GM23338 (cell line): ENCODE measurements at regions not wholly inside any gene's neighbourhood (a gene's known extent, or its start where the extent isn't known, plus 50 kb on each side); places are given as distances from the start of the nearest gene placed in this dataset.

Experiments
- EZH2 ChIP-seq: fragments of 200-600 bp; sonication (generic); IDR thresholded peaks from one replicate; pipeline ENCODE4 v1.8.0; 2017; ENCODE audit warnings: antibody characterized with exemption, mild to moderate bottlenecking, low read depth; ENCODE audit not compliant: unreplicated experiment
- EZH2phosphoT487 ChIP-seq: fragments of 200-600 bp; sonication (generic); IDR thresholded peaks from one replicate; pipeline ENCODE4 v1.8.1; 2018; ENCODE audit warnings: antibody characterized with exemption; ENCODE audit not compliant: unreplicated experiment
- JUNB ChIP-seq: IDR thresholded peaks from one replicate; pipeline ENCODE4 v1.6.1; 2016; ENCODE audit warnings: antibody characterized with exemption; ENCODE audit not compliant: unreplicated experiment
- TF ChIP-seq, protein P1 (sequence below), 2 experiments: fragments of 200-600 bp in 1 of 2; sonication (generic) in 1 of 2; conservative IDR thresholded peaks; 2 replicates each; pipeline versions ENCODE4 v1.5.1 to v1.6.1; 2016 to 2017; ENCODE audit warnings: antibody characterized with exemption in 2 of 2, low read depth in 2 of 2, mild to moderate bottlenecking in 2 of 2, moderate library complexity in 1 of 2
- TF ChIP-seq, protein P2 (sequence below): fragments of 250-450 bp; sonication (Bioruptor Pico); IDR thresholded peaks from 2 replicates; pipeline ENCODE4 v1.5.0; 2020; ENCODE audit warnings: mild to moderate bottlenecking, moderate library complexity

DNA sequence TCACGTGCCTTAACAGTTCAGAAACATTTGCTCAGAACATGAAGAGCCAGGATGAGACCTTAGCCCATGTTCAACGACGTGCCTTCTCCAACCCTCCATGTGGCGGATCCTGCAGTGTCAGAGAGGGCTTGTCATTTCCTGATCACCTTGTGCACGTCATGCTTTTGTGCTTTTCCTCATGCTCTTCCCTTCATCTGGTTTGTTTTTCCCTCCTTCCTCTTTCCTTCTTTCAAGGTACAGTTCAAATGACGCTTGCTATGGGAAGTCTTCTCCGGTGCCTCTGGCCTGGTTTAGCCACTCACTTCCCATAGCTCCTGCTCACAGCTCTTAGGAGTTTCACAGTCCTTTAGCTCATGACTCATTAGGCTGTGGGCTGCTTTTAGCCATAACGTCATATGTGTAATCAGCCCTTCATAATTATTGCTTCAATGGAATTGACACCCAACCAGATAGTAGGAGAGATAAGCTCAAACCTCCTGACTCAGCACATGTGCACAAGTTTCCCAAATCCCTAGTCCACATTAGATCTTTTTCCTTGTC lies 102.7 kb upstream of the CNKSR3 start:
- TF ChIP-seq, protein P1, sequence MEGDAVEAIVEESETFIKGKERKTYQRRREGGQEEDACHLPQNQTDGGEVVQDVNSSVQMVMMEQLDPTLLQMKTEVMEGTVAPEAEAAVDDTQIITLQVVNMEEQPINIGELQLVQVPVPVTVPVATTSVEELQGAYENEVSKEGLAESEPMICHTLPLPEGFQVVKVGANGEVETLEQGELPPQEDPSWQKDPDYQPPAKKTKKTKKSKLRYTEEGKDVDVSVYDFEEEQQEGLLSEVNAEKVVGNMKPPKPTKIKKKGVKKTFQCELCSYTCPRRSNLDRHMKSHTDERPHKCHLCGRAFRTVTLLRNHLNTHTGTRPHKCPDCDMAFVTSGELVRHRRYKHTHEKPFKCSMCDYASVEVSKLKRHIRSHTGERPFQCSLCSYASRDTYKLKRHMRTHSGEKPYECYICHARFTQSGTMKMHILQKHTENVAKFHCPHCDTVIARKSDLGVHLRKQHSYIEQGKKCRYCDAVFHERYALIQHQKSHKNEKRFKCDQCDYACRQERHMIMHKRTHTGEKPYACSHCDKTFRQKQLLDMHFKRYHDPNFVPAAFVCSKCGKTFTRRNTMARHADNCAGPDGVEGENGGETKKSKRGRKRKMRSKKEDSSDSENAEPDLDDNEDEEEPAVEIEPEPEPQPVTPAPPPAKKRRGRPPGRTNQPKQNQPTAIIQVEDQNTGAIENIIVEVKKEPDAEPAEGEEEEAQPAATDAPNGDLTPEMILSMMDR (conservative IDR thresholded peaks at IDR 0.05; ENCODE audit: low read depth in 2 of 2) = no peak
- no peak for TF ChIP-seq EZH2
- no peak for TF ChIP-seq EZH2phosphoT487
- TF ChIP-seq, protein P2, sequence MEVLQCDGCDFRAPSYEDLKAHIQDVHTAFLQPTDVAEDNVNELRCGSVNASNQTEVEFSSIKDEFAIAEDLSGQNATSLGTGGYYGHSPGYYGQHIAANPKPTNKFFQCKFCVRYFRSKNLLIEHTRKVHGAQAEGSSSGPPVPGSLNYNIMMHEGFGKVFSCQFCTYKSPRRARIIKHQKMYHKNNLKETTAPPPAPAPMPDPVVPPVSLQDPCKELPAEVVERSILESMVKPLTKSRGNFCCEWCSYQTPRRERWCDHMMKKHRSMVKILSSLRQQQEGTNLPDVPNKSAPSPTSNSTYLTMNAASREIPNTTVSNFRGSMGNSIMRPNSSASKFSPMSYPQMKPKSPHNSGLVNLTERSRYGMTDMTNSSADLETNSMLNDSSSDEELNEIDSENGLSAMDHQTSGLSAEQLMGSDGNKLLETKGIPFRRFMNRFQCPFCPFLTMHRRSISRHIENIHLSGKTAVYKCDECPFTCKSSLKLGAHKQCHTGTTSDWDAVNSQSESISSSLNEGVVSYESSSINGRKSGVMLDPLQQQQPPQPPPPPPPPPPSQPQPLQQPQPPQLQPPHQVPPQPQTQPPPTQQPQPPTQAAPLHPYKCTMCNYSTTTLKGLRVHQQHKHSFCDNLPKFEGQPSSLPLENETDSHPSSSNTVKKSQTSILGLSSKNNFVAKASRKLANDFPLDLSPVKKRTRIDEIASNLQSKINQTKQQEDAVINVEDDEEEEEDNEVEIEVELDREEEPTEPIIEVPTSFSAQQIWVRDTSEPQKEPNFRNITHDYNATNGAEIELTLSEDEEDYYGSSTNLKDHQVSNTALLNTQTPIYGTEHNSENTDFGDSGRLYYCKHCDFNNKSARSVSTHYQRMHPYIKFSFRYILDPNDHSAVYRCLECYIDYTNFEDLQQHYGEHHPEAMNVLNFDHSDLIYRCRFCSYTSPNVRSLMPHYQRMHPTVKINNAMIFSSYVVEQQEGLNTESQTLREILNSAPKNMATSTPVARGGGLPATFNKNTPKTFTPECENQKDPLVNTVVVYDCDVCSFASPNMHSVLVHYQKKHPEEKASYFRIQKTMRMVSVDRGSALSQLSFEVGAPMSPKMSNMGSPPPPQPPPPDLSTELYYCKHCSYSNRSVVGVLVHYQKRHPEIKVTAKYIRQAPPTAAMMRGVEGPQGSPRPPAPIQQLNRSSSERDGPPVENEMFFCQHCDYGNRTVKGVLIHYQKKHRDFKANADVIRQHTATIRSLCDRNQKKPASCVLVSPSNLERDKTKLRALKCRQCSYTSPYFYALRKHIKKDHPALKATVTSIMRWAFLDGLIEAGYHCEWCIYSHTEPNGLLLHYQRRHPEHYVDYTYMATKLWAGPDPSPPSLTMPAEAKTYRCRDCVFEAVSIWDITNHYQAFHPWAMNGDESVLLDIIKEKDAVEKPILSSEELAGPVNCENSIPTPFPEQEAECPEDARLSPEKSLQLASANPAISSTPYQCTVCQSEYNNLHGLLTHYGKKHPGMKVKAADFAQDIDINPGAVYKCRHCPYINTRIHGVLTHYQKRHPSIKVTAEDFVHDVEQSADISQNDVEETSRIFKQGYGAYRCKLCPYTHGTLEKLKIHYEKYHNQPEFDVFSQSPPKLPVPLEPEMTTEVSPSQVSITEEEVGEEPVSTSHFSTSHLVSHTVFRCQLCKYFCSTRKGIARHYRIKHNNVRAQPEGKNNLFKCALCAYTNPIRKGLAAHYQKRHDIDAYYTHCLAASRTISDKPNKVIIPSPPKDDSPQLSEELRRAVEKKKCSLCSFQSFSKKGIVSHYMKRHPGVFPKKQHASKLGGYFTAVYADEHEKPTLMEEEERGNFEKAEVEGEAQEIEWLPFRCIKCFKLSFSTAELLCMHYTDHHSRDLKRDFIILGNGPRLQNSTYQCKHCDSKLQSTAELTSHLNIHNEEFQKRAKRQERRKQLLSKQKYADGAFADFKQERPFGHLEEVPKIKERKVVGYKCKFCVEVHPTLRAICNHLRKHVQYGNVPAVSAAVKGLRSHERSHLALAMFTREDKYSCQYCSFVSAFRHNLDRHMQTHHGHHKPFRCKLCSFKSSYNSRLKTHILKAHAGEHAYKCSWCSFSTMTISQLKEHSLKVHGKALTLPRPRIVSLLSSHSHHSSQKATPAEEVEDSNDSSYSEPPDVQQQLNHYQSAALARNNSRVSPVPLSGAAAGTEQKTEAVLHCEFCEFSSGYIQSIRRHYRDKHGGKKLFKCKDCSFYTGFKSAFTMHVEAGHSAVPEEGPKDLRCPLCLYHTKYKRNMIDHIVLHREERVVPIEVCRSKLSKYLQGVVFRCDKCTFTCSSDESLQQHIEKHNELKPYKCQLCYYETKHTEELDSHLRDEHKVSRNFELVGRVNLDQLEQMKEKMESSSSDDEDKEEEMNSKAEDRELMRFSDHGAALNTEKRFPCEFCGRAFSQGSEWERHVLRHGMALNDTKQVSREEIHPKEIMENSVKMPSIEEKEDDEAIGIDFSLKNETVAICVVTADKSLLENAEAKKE = no peak
- no peak for TF ChIP-seq JUNB
